PC-3 (cell line): ENCODE measurements at regions not wholly inside any gene's neighbourhood (a gene's known extent, or its start where the extent isn't known, plus 50 kb on each side); places are given as distances from the start of the nearest gene placed in this dataset.

Experiments used
- CTCF ChIP-seq: fragments of 300-600 bp; sonication (generic); conservative IDR thresholded peaks from 2 replicates; pipeline ENCODE4 v1.5.1; 2017; ENCODE audit warnings: antibody characterized with exemption, low read depth, mild to moderate bottlenecking, low read length
- EZH2 ChIP-seq: fragments of 300-600 bp; sonication (generic); IDR thresholded peaks from one replicate; pipeline ENCODE4 v1.6.1; 2017; ENCODE audit warnings: antibody characterized with exemption, mild to moderate bottlenecking, low read length; ENCODE audit not compliant: unreplicated experiment
- EZH2phosphoT487 ChIP-seq: fragments of 300-600 bp; sonication (generic); IDR thresholded peaks from 2 replicates; pipeline ENCODE4 v1.6.1; 2018; ENCODE audit warnings: mild to moderate bottlenecking, antibody characterized with exemption, low read length, borderline replicate concordance

GRCh38 chr7:80385508-80385907 lies 126.4 kb downstream of the GNAT3 start:
- no peak for TF ChIP-seq CTCF
- no peak for TF ChIP-seq EZH2phosphoT487
- no peak for TF ChIP-seq EZH2
